ENCODE measurements at regions not wholly inside any gene's neighbourhood (a gene's known extent, or its start where the extent isn't known, plus 50 kb on each side); places are given as distances from the start of the nearest gene placed in this dataset.

DNA sequence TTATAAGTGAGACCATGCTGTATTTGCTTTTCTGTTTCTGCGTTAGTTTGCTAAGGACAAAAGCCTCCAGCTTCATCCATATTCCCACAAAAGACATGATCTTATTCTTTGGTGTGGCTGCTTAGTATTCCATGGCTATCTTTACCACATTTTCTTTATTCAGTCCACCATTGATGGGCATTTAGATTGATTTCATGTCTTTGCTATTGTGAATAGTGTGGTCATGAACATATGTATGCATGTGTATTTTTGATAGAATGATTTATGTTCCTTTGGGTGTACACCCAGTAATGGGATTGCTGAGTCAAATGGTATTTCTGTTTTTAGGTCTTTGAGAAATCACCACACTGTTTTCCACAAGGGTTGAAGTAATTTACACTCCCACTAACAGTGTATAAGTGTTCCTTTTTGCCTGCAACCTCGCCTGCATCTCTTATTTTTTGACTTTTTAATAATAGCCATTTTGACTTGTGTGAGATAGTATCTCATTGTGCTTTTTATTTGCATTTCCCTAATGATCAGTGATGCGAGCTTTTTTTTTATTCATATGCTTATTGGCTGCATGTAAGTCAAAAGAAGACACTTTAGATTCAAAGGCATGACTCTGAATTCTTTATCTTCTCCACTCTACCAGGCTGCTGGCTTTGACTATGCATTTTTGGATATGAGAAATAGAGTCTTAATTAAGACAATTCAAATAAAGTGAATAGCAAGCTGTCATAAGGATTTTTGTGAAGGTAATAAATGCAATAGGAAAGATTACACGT is 183.3 kb upstream of the SYNPR start:
- no peak overlapping the region for H3K23ac ChIP-seq (ENCODE audit: insufficient read length)
- H3K56ac ChIP-seq (replicated peaks; ENCODE audit: insufficient read length, low read depth, low read length): no peak overlapping the region
- H2AK5ac ChIP-seq (ENCODE audit: low read depth, low read length): no peak overlapping the region
- no peak overlapping the region for H2BK120ac ChIP-seq (replicated peaks; ENCODE audit: low read depth, low read length)
- no peak overlapping the region for H2BK15ac ChIP-seq (ENCODE audit: low read length)
- no peak overlapping the region for H4K91ac ChIP-seq (replicated peaks; ENCODE audit: insufficient read length, low read length)
- H3K4me3 ChIP-seq (ENCODE audit: extremely low read depth in 1 of 4, insufficient read depth in 2 of 4, low read depth in 3 of 4, low read length in 4 of 4): no peak overlapping the region
- H3K79me1 ChIP-seq (ENCODE audit: low read depth, low read length): no peaks in the 10 kb centered on the region
- H3K27ac ChIP-seq (ENCODE audit: low read depth, low read length): no peak overlapping the region
- H3K27me3 ChIP-seq (replicated peaks in 1 of 4; ENCODE audit: control insufficient read depth in 3 of 4, extremely low read depth in 1 of 4, insufficient read depth in 3 of 4, low read length in 3 of 4): no peaks in the 10 kb centered on the region
- H3K14ac ChIP-seq (ENCODE audit: insufficient read length): no peak overlapping the region
- POLR2A ChIA-PET (ENCODE audit: partially characterized antibody): interaction anchor here (1.0 to 1.2 kb wide), 3 partner anchors 41 to 221 kb away, joined by 3 to 4 read pairs (median 3); no protein-coding TSS in a partner anchor
- no peaks in the 10 kb centered on the region for H4K20me1 ChIP-seq (replicated peaks in 1 of 2; ENCODE audit: control insufficient read depth in 1 of 2, insufficient read depth in 2 of 2, low read length in 2 of 2)
- WGBS, 2 experiments (ENCODE audit: extremely low coverage in 1 of 2, insufficient coverage in 1 of 2, insufficient read length in 1 of 2, insufficient replicate concordance in 2 of 2, low coverage in 1 of 2, low lambda C conversion rate in 2 of 2, missing lambda C conversion rate in 1 of 2): 72% methylated on average over 4 of the region's 4 CpGs; no CpG with 5 or more reads in 1 of the 2 experiments
- CTCF ChIA-PET (ENCODE audit: partially characterized antibody): interaction anchor here (0.8 to 3.0 kb wide), 14 partner anchors 9 to 429 kb away, joined by 3 to 24 read pairs (median 6); no protein-coding TSS in a partner anchor
- no peak overlapping the region for H3K9ac ChIP-seq (replicated peaks in 1 of 4; ENCODE audit: extremely low read depth in 1 of 4, low read depth in 3 of 4, low read length in 3 of 4)
- no peak overlapping the region for H2BK20ac ChIP-seq (ENCODE audit: low read length)
- DNase-seq (ENCODE audit: low read depth in 1 of 2, low spot score in 2 of 2) (no peak), FAIRE-seq (no peak)
- no peak overlapping the region for H2AFZ ChIP-seq (ENCODE audit: low read length)
- no peak overlapping the region for H3K18ac ChIP-seq (ENCODE audit: extremely low read depth, low read length)
- TF ChIP-seq BACH1 (IDR thresholded peaks at IDR 0.05; ENCODE audit: low read length): no peak
- TF ChIP-seq SUZ12 (IDR thresholded peaks at IDR 0.05; ENCODE audit: low read length): no peak
- TF ChIP-seq ATF3 (IDR thresholded peaks at IDR 0.05; ENCODE audit: insufficient read depth, low read depth, low read length): no peak
- no peak for TF ChIP-seq JUN (IDR thresholded peaks at IDR 0.05; ENCODE audit: low read depth, low read length)
- TF ChIP-seq CBX5 (IDR thresholded peaks at IDR 0.05; ENCODE audit: low read depth, low read length): no peak
- no peak for TF ChIP-seq USF2 (IDR thresholded peaks at IDR 0.05; ENCODE audit: low read length)
- no peak for TF ChIP-seq CBX8 (IDR thresholded peaks at IDR 0.05; ENCODE audit: borderline replicate concordance, low read depth, low read length)
- TF ChIP-seq, protein P1, sequence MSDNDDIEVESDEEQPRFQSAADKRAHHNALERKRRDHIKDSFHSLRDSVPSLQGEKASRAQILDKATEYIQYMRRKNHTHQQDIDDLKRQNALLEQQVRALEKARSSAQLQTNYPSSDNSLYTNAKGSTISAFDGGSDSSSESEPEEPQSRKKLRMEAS (IDR thresholded peaks at IDR 0.05): no peak
- no peak for TF ChIP-seq CTBP2 (IDR thresholded peaks at IDR 0.05; ENCODE audit: borderline replicate concordance, insufficient read depth, insufficient read length, low read length)
- peaks cover 0 to 9% (median 4%) of the 10 kb centered on the region in 4 experiments; a peak in 5 of 7 replicates for H3K4me1 ChIP-seq (replicated peaks in 1 of 4; ENCODE audit: control insufficient read depth in 3 of 4, insufficient read depth in 4 of 4, low read length in 3 of 4)
- H4K8ac ChIP-seq (ENCODE audit: extremely low read depth, insufficient read depth, low read length): no peak overlapping the region
- H3K23me2 ChIP-seq (ENCODE audit: low read depth, low read length): no peaks in the 10 kb centered on the region
- H2BK12ac ChIP-seq (ENCODE audit: low read depth, low read length): no peak overlapping the region
- H3K36me3 ChIP-seq (ENCODE audit: control insufficient read depth in 2 of 4, insufficient read depth in 4 of 4, low read length in 3 of 4): peaks cover 0 to 5% (median 0%) of the 10 kb centered on the region in 4 experiments; a peak in 2 of 8 replicates
- H3K4ac ChIP-seq (replicated peaks; ENCODE audit: insufficient read length, low read depth, low read length): no peak overlapping the region
- H2BK5ac ChIP-seq (ENCODE audit: low read depth, low read length): no peak overlapping the region
- no peaks in the 10 kb centered on the region; a peak in 1 of 4 replicates for H3K9me3 ChIP-seq (ENCODE audit: insufficient read depth in 2 of 2, low read depth in 1 of 2, low read length in 1 of 2)
- H3K79me2 ChIP-seq (ENCODE audit: control insufficient read depth in 1 of 2, insufficient read depth in 2 of 2, low read length in 2 of 2): no peaks in the 10 kb centered on the region
- no peak overlapping the region for H4K5ac ChIP-seq (ENCODE audit: insufficient read length, low read depth, low read length)
- no peak overlapping the region for H3K4me2 ChIP-seq (ENCODE audit: insufficient read depth in 1 of 2, low read depth in 2 of 2, low read length in 2 of 2)
